Astrocyte (in vitro differentiated cells and primary cell): ENCODE measurements at regions not wholly inside any gene's neighbourhood (a gene's known extent, or its start where the extent isn't known, plus 50 kb on each side); places are given as distances from the start of the nearest gene placed in this dataset.

Experiments
- EZH2 ChIP-seq: IDR thresholded peaks from 2 replicates; pipeline ENCODE4 v1.6.1; 2012; ENCODE audit warnings: mild to moderate bottlenecking, low read length, inconsistent platforms; ENCODE audit not compliant: insufficient read depth
- TF ChIP-seq, protein P1 (sequence below): IDR thresholded peaks from 2 replicates; pipeline ENCODE4 v1.5.1; 2011; ENCODE audit warnings: low read depth, mild to moderate bottlenecking, inconsistent platforms, low read length, moderate library complexity; ENCODE audit not compliant: insufficient read depth

DNA sequence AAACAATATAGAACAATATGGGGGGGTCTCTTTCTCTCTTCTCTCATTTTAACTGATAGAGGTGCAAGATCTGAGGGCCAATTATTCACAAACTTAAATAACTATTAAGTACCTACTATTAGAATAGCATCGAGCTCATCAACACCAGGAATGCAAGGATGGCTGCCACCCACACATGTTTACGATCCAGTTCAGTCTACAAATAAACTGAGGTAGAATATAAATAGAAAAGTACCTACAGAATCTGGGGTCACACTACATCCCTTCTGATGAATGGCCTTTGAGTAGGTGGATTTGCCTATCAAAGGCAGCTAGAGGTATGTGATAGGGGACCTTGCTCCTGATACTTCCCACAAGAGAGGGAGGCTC is 91.8 kb upstream of the ZNF366 start:
- TF ChIP-seq, protein P1, sequence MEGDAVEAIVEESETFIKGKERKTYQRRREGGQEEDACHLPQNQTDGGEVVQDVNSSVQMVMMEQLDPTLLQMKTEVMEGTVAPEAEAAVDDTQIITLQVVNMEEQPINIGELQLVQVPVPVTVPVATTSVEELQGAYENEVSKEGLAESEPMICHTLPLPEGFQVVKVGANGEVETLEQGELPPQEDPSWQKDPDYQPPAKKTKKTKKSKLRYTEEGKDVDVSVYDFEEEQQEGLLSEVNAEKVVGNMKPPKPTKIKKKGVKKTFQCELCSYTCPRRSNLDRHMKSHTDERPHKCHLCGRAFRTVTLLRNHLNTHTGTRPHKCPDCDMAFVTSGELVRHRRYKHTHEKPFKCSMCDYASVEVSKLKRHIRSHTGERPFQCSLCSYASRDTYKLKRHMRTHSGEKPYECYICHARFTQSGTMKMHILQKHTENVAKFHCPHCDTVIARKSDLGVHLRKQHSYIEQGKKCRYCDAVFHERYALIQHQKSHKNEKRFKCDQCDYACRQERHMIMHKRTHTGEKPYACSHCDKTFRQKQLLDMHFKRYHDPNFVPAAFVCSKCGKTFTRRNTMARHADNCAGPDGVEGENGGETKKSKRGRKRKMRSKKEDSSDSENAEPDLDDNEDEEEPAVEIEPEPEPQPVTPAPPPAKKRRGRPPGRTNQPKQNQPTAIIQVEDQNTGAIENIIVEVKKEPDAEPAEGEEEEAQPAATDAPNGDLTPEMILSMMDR, result no peak
- no peak for TF ChIP-seq EZH2
